Heart left ventricle (tissue), 13 donors: ENCODE measurements at regions not wholly inside any gene's neighbourhood (a gene's known extent, or its start where the extent isn't known, plus 50 kb on each side); places are given as distances from the start of the nearest gene placed in this dataset.

Experiments
- POLR2A ChIP-seq, 2 donors: fragments of 450-650 bp; IDR thresholded peaks; one replicate each; pipeline ENCODE4 v1.6.1; 2017; ENCODE audit warnings: antibody characterized with exemption in 2 of 2, mild to moderate bottlenecking in 2 of 2, moderate library complexity in 2 of 2
- TF ChIP-seq, protein P1 (sequence below), 12 donors: fragments of 200-600 bp; sonication (generic) in 4 of 12; IDR thresholded peaks; one replicate each; pipeline versions ENCODE4 v1.5.0 to v1.8.0; 2018 to 2022; ENCODE audit warnings: antibody characterized with exemption in 12 of 12, mild to moderate bottlenecking in 5 of 12
- donor health status: ischemic (EF 13 %, LVEDD 7.1; RV severe dilation, severe dysfunction).
- donor health status: DM: no; HTN: yes; CAD: no.
- donor health status: DM: no; HTN: no; CAD: no.
- donor health status: ischemic (EF 25% LVEDD 6.9; RV normal size, moderate dysfunction).
- donor health status: ischemic (EF 25% LVEDD 5.7; RV mildly dilated, moderate dysfunction).
- donor health status: ischemic (EF 35%, LVEDD 5.7; RV mildly dilated, moderate dysfunction).
- donor health status: nonischemic (EF 11% LVEDD 7.7; RV severe dilation, severe dysfunction).
- donor health status: DM: yes; HTN: yes; CAD: no.
- donor health status: PGD.
- donor health status: ischemic (EF 29% LVEDD 5.4; RV normal size, mild dysfunction).
- donor health status: nonischemic (EF 23%, LVEDD 6.1; RV moderate dilation, normal function).

DNA sequence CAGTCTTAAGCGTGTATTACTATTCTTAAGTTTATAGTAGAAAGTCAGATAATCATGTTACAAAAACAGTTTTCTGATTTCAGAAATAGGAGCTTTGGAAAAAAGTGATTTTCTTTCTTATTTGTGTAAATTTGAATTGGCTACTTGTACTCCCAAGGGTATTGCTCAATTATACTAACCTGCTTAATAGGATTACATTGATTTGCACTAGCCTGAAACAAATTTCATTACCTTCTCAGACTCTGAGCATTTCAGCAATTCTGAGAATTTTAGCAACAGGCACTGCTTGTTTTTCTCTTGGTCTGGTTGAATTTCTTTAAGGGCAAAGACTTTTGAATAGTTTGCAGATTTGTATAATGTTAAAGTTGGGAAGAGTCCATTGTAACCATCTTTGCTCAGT, 87.2 kb upstream of the NXPH2 start:
- TF ChIP-seq, protein P1, sequence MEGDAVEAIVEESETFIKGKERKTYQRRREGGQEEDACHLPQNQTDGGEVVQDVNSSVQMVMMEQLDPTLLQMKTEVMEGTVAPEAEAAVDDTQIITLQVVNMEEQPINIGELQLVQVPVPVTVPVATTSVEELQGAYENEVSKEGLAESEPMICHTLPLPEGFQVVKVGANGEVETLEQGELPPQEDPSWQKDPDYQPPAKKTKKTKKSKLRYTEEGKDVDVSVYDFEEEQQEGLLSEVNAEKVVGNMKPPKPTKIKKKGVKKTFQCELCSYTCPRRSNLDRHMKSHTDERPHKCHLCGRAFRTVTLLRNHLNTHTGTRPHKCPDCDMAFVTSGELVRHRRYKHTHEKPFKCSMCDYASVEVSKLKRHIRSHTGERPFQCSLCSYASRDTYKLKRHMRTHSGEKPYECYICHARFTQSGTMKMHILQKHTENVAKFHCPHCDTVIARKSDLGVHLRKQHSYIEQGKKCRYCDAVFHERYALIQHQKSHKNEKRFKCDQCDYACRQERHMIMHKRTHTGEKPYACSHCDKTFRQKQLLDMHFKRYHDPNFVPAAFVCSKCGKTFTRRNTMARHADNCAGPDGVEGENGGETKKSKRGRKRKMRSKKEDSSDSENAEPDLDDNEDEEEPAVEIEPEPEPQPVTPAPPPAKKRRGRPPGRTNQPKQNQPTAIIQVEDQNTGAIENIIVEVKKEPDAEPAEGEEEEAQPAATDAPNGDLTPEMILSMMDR (IDR thresholded peaks at IDR 0.05): no peak
- TF ChIP-seq POLR2A (IDR thresholded peaks at IDR 0.05): no peak
